ENCODE measurements at regions not wholly inside any gene's neighbourhood (a gene's known extent, or its start where the extent isn't known, plus 50 kb on each side); places are given as distances from the start of the nearest gene placed in this dataset.
"Not testable (repeated sequence)": the region's sequence is repeated elsewhere in the genome, so short reads cannot be mapped to it uniquely, and the experiment has no call there.

- Mint-ChIP-seq H3K4me3 (no peak overlapping the region), H3K27me3 (peaks cover 9% of the 10 kb centered on the region), H3K4me1 (no peaks in the 10 kb centered on the region), H3K36me3 (no peaks in the 10 kb centered on the region), H3K9me3 (no peaks in the 10 kb centered on the region), H3K27ac (no peak overlapping the region)
- no peak for ATAC-seq
These were observed 137.1 kb downstream of the PROX1 start for GRCh38 chr1:214124915-214125314.

- H3K4me3 Mint-ChIP-seq, result no peak overlapping the region
- H3K4me1 Mint-ChIP-seq, result no peaks in the 10 kb centered on the region
- H3K9me3 Mint-ChIP-seq, result no peaks in the 10 kb centered on the region
- H3K36me3 Mint-ChIP-seq, result no peaks in the 10 kb centered on the region
- H3K27me3 Mint-ChIP-seq, result peaks cover 9% of the 10 kb centered on the region
- H3K27ac Mint-ChIP-seq, result no peak overlapping the region
- no peak for ATAC-seq
These were observed 138.0 kb downstream of the PROX1 start for GRCh38 chr1:214125819-214126218.

DNA sequence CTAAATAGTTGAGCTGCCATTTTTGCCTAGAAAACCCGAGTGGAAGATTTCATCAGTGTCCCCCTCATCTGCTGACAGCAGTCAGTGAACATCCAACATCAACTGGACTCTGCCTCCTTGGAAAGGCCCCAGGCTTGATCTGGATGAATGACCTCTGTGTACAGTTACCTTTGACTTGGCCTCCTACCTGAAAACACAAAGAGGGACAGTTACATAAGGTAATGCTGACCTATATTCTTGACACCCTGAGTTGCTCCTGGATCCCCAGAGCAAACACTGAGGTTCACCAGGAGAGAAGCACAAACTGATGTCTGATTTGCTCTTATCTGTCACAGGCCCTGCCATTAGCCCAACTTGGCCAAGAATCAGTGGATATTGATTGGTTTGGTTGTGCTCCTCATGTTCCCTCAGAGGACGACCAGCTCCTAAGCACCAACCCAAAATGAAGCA is 138.9 kb downstream of the PROX1 start:
- Mint-ChIP-seq H3K4me3 (no peak overlapping the region), H3K27ac (no peak overlapping the region), H3K9me3 (no peaks in the 10 kb centered on the region), H3K4me1 (no peaks in the 10 kb centered on the region), H3K27me3 (peaks cover 9% of the 10 kb centered on the region), H3K36me3 (no peaks in the 10 kb centered on the region)
- no peak for ATAC-seq

- no peak for ATAC-seq
- H3K27me3 Mint-ChIP-seq, result peaks cover 9% of the 10 kb centered on the region
- H3K4me1 Mint-ChIP-seq, result no peaks in the 10 kb centered on the region
- no peaks in the 10 kb centered on the region for H3K36me3 Mint-ChIP-seq
- H3K27ac Mint-ChIP-seq, result no peak overlapping the region
- no peaks in the 10 kb centered on the region for H3K9me3 Mint-ChIP-seq
- H3K4me3 Mint-ChIP-seq, result no peak overlapping the region
These were observed 139.9 kb downstream of the PROX1 start for GRCh38 chr1:214127705-214128104.

DNA sequence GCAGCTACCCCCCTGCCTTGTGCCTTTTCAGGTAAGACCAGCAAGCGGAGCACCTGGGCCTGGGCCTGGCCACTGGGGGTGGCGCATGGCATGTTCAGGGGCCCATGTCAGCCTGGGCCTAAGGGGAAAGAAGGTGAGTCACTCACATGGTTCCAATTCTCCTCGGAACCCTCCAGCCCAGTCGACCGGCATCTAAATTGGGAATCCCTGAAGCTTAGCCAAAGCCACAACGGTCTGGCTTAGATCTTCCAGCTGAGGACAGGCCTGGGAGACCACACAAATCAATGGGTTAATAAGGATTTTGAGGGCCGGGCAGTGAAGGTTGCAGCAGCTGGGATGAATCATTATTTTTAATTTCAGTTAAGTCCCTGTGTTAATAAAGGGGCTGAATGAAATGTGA is 145.1 kb upstream of the SMYD2 start:
- Mint-ChIP-seq H3K27me3 (no peaks in the 10 kb centered on the region), H3K4me3 (no peak overlapping the region), H3K4me1 (no peaks in the 10 kb centered on the region), H3K27ac (no peak overlapping the region), H3K36me3 (no peaks in the 10 kb centered on the region), H3K9me3 (peaks cover 4% of the 10 kb centered on the region)
- ATAC-seq, result no peak

GRCh38 chr1:214136324-214136919 is 144.5 kb upstream of the SMYD2 start:
- Mint-ChIP-seq H3K9me3 (peaks cover 4% of the 10 kb centered on the region), H3K4me3 (no peak overlapping the region), H3K36me3 (no peaks in the 10 kb centered on the region), H3K27me3 (no peaks in the 10 kb centered on the region), H3K27ac (no peak overlapping the region), H3K4me1 (no peaks in the 10 kb centered on the region)
- no peak for ATAC-seq

GRCh38 chr1:214141486-214141885 is 139.5 kb upstream of the SMYD2 start:
- Mint-ChIP-seq H3K27ac (no peak overlapping the region), H3K4me3 (no peak overlapping the region), H3K36me3 (no peaks in the 10 kb centered on the region), H3K4me1 (no peaks in the 10 kb centered on the region), H3K27me3 (no peaks in the 10 kb centered on the region), H3K9me3 (no peaks in the 10 kb centered on the region)
- no peak for ATAC-seq

DNA sequence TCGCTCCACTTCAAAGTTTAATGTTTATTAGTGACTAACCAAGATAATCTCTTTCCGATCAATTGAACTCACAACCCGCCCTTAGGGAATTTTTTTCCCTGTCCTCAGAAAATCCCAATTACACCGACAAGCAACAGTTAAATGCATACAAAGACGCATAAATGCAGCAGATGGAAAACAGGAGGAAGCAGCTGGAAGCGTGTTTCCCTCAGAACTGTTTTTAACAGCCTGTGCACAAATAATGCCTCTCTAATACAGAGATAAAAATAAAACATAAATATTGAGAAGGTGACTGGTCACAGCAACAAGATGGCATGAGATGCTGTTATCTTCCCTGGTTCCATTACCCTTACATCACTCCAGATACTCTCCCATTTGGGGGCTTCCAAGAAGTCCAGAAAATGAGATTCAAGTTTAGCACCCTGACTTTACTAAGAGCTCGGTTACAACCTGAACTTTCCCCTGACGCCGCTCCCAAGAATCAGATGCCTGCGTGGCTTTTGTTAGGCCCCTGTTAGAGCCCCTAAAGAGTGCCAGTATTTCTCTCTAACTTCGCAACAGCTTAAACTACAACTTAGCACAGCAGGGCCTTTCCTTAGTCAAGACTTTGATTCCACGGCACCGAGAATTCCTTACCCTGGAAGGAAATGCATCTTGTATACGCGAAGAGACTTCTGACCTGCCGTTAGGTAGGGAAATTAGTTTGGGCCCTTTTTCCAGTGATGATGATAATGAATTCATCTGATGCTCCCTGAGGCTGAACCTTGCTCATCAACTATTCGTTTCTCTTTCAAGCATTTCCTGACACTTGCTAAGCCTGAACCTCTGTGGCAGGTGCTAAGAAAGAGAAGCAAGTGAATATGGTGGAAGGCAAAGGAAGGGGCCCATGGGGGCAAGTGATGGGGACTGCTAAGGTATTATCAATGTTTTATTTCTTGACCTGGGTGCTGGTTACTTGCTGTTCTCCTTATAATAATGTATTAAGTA is 137.7 kb upstream of the SMYD2 start:
- Mint-ChIP-seq H3K9me3 (no peaks in the 10 kb centered on the region), H3K4me1 (no peaks in the 10 kb centered on the region), H3K4me3 (no peak overlapping the region), H3K27ac (no peak overlapping the region), H3K27me3 (peaks cover 5% of the 10 kb centered on the region), H3K36me3 (no peaks in the 10 kb centered on the region)
- no peak for ATAC-seq

- peaks cover 16% of the 10 kb centered on the region for H3K27me3 Mint-ChIP-seq
- not testable (repeated sequence) for H3K36me3 Mint-ChIP-seq, ATAC-seq, H3K9me3 Mint-ChIP-seq, H3K4me3 Mint-ChIP-seq, H3K4me1 Mint-ChIP-seq, H3K27ac Mint-ChIP-seq
These were observed 136.4 kb upstream of the SMYD2 start for GRCh38 chr1:214144521-214144920.

- peaks cover 16% of the 10 kb centered on the region for H3K27me3 Mint-ChIP-seq
- H3K9me3 Mint-ChIP-seq, result no peaks in the 10 kb centered on the region
- no peak overlapping the region for H3K27ac Mint-ChIP-seq
- no peak overlapping the region for H3K4me3 Mint-ChIP-seq
- no peak for ATAC-seq
- no peaks in the 10 kb centered on the region for H3K36me3 Mint-ChIP-seq
- H3K4me1 Mint-ChIP-seq, result no peaks in the 10 kb centered on the region
These were observed 134.4 kb upstream of the SMYD2 start for GRCh38 chr1:214146523-214146922.

- H3K36me3 Mint-ChIP-seq, result no peaks in the 10 kb centered on the region
- no peak for ATAC-seq
- no peak overlapping the region for H3K4me3 Mint-ChIP-seq
- peaks cover 26% of the 10 kb centered on the region for H3K27me3 Mint-ChIP-seq
- H3K27ac Mint-ChIP-seq, result no peak overlapping the region
- no peaks in the 10 kb centered on the region for H3K4me1 Mint-ChIP-seq
- H3K9me3 Mint-ChIP-seq, result no peaks in the 10 kb centered on the region
These were observed 126.2 kb upstream of the SMYD2 start for GRCh38 chr1:214154596-214155292.

DNA sequence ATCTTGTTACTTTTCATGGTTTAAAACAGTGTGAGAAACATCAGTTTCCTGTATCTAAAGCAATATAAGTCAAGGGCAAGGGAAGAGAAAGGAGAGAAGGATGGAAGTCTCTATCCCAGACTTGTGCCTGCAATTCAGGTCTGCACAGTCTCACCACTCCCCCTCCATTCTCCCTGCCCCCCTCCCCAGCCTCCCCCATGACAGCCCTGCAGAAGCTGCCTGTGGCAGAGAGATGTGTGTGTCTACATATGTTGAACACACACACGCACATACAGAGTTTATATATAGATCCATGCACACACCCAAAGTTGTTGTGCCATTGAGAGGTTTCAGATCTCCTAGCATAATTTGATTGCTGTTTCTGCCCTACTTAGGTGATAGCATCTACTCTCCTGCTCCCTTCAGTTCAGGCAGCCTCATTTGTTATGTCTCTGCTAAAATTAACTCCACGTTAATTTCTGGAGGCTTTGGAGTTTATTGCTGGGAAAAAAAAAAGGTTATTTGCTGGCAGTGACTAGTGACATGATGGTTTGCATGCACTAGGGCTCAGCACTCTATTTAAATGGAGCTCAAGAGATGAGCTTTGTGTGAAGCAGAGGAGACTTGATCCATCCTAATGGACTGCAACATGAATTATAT is 124.9 kb upstream of the SMYD2 start:
- no peaks in the 10 kb centered on the region for H3K9me3 Mint-ChIP-seq
- no peaks in the 10 kb centered on the region for H3K36me3 Mint-ChIP-seq
- peaks cover 26% of the 10 kb centered on the region for H3K27me3 Mint-ChIP-seq
- H3K4me3 Mint-ChIP-seq, result no peak overlapping the region
- ATAC-seq, result no peak
- no peaks in the 10 kb centered on the region for H3K4me1 Mint-ChIP-seq
- no peak overlapping the region for H3K27ac Mint-ChIP-seq

DNA sequence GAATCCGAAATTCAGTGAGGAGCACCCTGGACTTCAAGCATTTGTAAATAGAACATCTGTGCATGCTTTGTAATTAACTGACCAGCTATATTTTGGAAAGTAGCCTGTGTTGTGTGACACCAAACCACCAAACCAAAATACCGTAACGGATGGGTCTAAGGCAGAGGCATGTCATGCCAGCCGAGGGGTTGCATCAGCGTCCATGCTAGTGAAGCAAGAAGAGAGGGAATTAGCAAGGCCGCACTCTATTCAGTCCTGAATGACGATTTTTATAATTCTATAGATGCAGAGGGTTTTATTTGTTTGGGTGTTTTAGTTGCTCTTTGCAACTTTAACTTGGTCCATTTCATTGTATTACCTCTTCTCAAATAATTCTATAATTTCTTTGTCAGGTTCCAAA is 116.8 kb upstream of the SMYD2 start:
- H3K4me3 Mint-ChIP-seq, result no peak overlapping the region
- H3K27ac Mint-ChIP-seq, result no peak overlapping the region
- H3K4me1 Mint-ChIP-seq, result no peaks in the 10 kb centered on the region
- H3K27me3 Mint-ChIP-seq, result no peaks in the 10 kb centered on the region
- ATAC-seq, result no peak
- no peaks in the 10 kb centered on the region for H3K36me3 Mint-ChIP-seq
- H3K9me3 Mint-ChIP-seq, result no peaks in the 10 kb centered on the region

DNA sequence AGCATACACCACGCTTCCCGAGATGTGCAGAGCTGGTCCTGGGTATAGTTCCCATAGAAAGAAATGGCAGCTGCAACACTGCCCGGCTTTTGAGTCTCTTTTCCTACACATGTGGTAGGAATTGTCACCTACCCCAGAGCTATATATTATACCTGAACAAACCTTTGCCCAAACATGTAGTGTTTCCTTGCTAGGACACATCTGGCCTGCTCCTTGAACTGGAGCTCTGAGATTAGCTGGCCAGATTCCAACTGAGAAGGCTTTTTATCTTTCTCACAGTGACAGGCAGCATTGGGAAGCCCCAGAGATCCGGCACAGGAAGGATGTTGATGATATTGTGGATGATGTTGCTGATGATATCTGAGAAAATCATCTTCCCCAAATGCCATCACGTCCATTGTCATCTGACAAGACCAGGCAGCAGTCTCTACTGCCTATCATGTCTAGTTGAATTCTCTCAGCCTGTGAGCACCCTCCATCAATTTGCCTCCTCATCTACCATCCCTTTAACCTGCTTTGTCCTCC is 115.0 kb upstream of the SMYD2 start:
- Mint-ChIP-seq H3K27me3 (no peaks in the 10 kb centered on the region), H3K9me3 (no peaks in the 10 kb centered on the region), H3K4me3 (no peak overlapping the region), H3K27ac (no peak overlapping the region), H3K36me3 (no peaks in the 10 kb centered on the region), H3K4me1 (no peaks in the 10 kb centered on the region)
- ATAC-seq, result no peak

Measured in stimulated activated memory B cell treated with anti-CD40 and anti-IgM and Interleukin-4, amounts not matched to agents 10 μg/mL and 1 μg/mL and 100 μg/mL, for 72 hours (primary cell).